HEK293 (cell line): ENCODE measurements at regions not wholly inside any gene's neighbourhood (a gene's known extent, or its start where the extent isn't known, plus 50 kb on each side); places are given as distances from the start of the nearest gene placed in this dataset.

Experiments used
- CTCF ChIA-PET: fragments of 350-600 bp; formaldehyde crosslinking; extraction: SDS; loops from one replicate; lab custom pipeline; 2021; ENCODE audit warnings: antibody characterized with exemption; lab: Yijun Ruan, JAX
- POLR2A ChIA-PET: fragments of 300-600 bp; formaldehyde crosslinking; extraction: SDS; loops from one replicate; lab custom pipeline; 2020; ENCODE audit warnings: antibody characterized with exemption, inconsistent platforms; lab: Yijun Ruan, JAX
- H3K27ac ChIP-seq: fragments of 200-500 bp; sonication (Bioruptor generic); 2 replicates; pipeline ENCODE4 v1.5.1; 2014; ENCODE audit warnings: low read depth, low read length, control low read depth, inconsistent platforms; ENCODE audit errors: extremely low read depth
- H3K36me3 ChIP-seq, 2 experiments: fragments of 200-500 bp in 1 of 2; sonication (Bioruptor generic) in 1 of 2; 1 replicate in 1 of 2; 2 replicates in 1 of 2; pipeline ENCODE4 v1.5.1; 2014 to 2017; ENCODE audit warnings: inconsistent platforms in 2 of 2, low read length in 2 of 2; ENCODE audit not compliant: control insufficient read depth in 2 of 2, insufficient read depth in 1 of 2
- H3K4me1 ChIP-seq: fragments of 200-500 bp; sonication (Bioruptor generic); 2 replicates; pipeline ENCODE4 v1.5.1; 2014; ENCODE audit warnings: mild to moderate bottlenecking, low read length, inconsistent platforms; ENCODE audit not compliant: control insufficient read depth, insufficient read depth
- H3K4me3 ChIP-seq: 2 replicates; pipeline ENCODE4 v1.5.1; 2011; ENCODE audit warnings: low read depth, mild to moderate bottlenecking, control low read depth, low read length, moderate library complexity
- H3K9me3 ChIP-seq: fragments of 200-500 bp; sonication (Bioruptor generic); 2 replicates; pipeline ENCODE4 v1.5.1; 2014; ENCODE audit warnings: low read depth, low read length, inconsistent platforms; ENCODE audit not compliant: control insufficient read depth, insufficient read depth
- ATF2 ChIP-seq: fragments of 450-650 bp; formaldehyde crosslinking; IDR thresholded peaks from 2 replicates; pipeline ENCODE4 v1.5.1; 2016; ENCODE audit warnings: missing biosample characterization, missing genetic modification characterization, low read depth
- EGR2 ChIP-seq: fragments of 450-650 bp; formaldehyde crosslinking; IDR thresholded peaks from 2 replicates; pipeline ENCODE4 v1.5.1; 2016; ENCODE audit warnings: low read depth, missing biosample characterization, missing genetic modification characterization
- KLF8 ChIP-seq: fragments of 450-650 bp; formaldehyde crosslinking; IDR thresholded peaks from 2 replicates; pipeline ENCODE4 v1.5.1; 2016; ENCODE audit warnings: missing biosample characterization, missing genetic modification characterization
- MEIS1 ChIP-seq: sonication (generic); formaldehyde crosslinking; IDR thresholded peaks from 2 replicates; pipeline ENCODE4 v1.8.1; 2022; ENCODE audit warnings: missing genetic modification reagents, mild to moderate bottlenecking, borderline replicate concordance
- PRDM10 ChIP-seq: fragments of 450-650 bp; formaldehyde crosslinking; IDR thresholded peaks from 2 replicates; pipeline ENCODE4 v1.5.1; 2016; ENCODE audit warnings: missing biosample characterization, missing genetic modification characterization
- ZFP69B ChIP-seq: fragments of 450-650 bp; formaldehyde crosslinking; IDR thresholded peaks from 2 replicates; pipeline ENCODE4 v1.5.1; 2016; ENCODE audit warnings: missing biosample characterization, missing genetic modification characterization
- ZNF121 ChIP-seq: fragments of 450-650 bp; formaldehyde crosslinking; IDR thresholded peaks from 2 replicates; pipeline ENCODE4 v1.5.1; 2016; ENCODE audit warnings: missing biosample characterization, missing genetic modification characterization
- ZNF140 ChIP-seq: fragments of 450-650 bp; formaldehyde crosslinking; IDR thresholded peaks from 2 replicates; pipeline ENCODE4 v1.5.1; 2016; ENCODE audit warnings: missing biosample characterization, missing genetic modification characterization
- ZNF155 ChIP-seq: fragments of 450-650 bp; formaldehyde crosslinking; IDR thresholded peaks from 2 replicates; pipeline ENCODE4 v1.5.1; 2016; ENCODE audit warnings: missing biosample characterization, missing genetic modification characterization
- ZNF19 ChIP-seq: fragments of 450-650 bp; formaldehyde crosslinking; IDR thresholded peaks from 2 replicates; pipeline ENCODE4; 2016; ENCODE audit warnings: missing biosample characterization, missing genetic modification characterization, low read depth
- ZNF391 ChIP-seq: fragments of 450-650 bp; formaldehyde crosslinking; IDR thresholded peaks from 2 replicates; pipeline ENCODE4 v1.5.1; 2016; ENCODE audit warnings: low read depth, missing biosample characterization, missing genetic modification characterization, borderline replicate concordance
- ZNF623 ChIP-seq: fragments of 450-650 bp; formaldehyde crosslinking; IDR thresholded peaks from 2 replicates; pipeline ENCODE4 v1.5.1; 2016; ENCODE audit warnings: missing biosample characterization, missing genetic modification characterization
- ZNF692 ChIP-seq: fragments of 450-650 bp; formaldehyde crosslinking; IDR thresholded peaks from 2 replicates; pipeline ENCODE4 v1.5.1; 2016; ENCODE audit warnings: missing biosample characterization, missing genetic modification characterization
- ZNF792 ChIP-seq: fragments of 450-650 bp; formaldehyde crosslinking; IDR thresholded peaks from 2 replicates; pipeline ENCODE4 v1.5.1; 2016; ENCODE audit warnings: missing biosample characterization, missing genetic modification characterization
- TF ChIP-seq, protein P1 (sequence below): fragments of 450-650 bp; formaldehyde crosslinking; IDR thresholded peaks from 2 replicates; pipeline ENCODE4 v1.5.1; 2017; ENCODE audit warnings: missing biosample characterization, missing genetic modification characterization
- TF ChIP-seq, protein P2 (sequence below): fragments of 450-650 bp; formaldehyde crosslinking; IDR thresholded peaks from 2 replicates; pipeline ENCODE4 v1.5.1; 2016; ENCODE audit warnings: missing biosample characterization, missing genetic modification characterization
- TF ChIP-seq, protein P3 (sequence below): IDR thresholded peaks from 2 replicates; pipeline ENCODE4 v1.6.1; 2011; ENCODE audit warnings: mild to moderate bottlenecking, low read depth, low read length, borderline replicate concordance

DNA sequence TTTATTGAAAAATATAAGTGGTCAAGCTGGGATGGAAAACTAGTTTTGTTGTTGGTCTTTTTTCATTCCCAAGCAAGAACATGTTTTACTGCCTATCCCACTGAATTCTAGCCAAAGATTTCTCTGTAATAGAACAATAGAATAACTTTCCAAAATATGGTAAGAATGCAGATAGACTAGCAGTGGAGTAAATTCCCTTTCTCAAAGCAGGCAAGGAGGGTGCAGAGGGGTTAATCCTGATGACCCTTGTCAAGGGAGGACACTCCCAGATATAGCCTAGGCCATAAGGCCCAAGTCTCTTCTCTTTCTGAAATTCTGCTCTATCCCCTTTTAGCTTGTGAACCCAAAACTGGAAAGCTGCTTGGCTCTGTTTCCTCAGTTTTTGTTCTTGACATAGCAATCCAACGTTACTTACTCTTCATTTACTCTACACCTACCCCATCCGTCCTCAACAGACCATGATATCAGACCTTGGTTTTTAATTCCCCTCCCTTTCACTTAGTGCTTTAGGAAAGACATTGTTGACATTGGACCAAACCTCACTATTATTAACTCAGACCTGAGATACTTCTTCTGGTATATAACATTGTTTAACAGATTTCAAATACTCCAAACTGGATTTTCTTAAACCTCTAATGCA is 453.6 kb upstream of the THBS1 start:
- ChIA-PET CTCF (interaction anchor here (0.6 to 1.7 kb wide), 3 partner anchors 45 to 876 kb away, joined by 3 to 4 read pairs (median 3); no protein-coding TSS in a partner anchor), POLR2A (no interaction called here)
- H3K4me1 ChIP-seq, result 0 out of 2 replicates have a peak, but pooled peaks cover 3% of the 10 kb centered on the region
- peak overlapping the region; percentile 22; the same call in 1 of the 2 replicates for H3K27ac ChIP-seq
- H3K4me3 ChIP-seq, result no peak overlapping the region
- H3K36me3 ChIP-seq, result no peaks in the 10 kb centered on the region
- TF ChIP-seq ZFP69B (tag by site-specific recombination) (no peak), KLF8 (tag by site-specific recombination) (no peak), ZNF391 (tag by site-specific recombination) (no peak), ZNF140 (tag by site-specific recombination) (no peak), PRDM10 (no peak), MEIS1 (no peak), ZNF121 (tag by site-specific recombination) (no peak), ZNF623 (no peak), ZNF692 (tag by site-specific recombination) (no peak), ZNF792 (tag by site-specific recombination) (no peak), EGR2 (no peak), ZNF19 (tag by site-specific recombination) (no peak), ZNF155 (tag by site-specific recombination) (no peak), ATF2 (tag by site-specific recombination) (no peak)
- TF ChIP-seq, protein P1, sequence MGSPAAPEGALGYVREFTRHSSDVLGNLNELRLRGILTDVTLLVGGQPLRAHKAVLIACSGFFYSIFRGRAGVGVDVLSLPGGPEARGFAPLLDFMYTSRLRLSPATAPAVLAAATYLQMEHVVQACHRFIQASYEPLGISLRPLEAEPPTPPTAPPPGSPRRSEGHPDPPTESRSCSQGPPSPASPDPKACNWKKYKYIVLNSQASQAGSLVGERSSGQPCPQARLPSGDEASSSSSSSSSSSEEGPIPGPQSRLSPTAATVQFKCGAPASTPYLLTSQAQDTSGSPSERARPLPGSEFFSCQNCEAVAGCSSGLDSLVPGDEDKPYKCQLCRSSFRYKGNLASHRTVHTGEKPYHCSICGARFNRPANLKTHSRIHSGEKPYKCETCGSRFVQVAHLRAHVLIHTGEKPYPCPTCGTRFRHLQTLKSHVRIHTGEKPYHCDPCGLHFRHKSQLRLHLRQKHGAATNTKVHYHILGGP, result no peak
- TF ChIP-seq, protein P2, sequence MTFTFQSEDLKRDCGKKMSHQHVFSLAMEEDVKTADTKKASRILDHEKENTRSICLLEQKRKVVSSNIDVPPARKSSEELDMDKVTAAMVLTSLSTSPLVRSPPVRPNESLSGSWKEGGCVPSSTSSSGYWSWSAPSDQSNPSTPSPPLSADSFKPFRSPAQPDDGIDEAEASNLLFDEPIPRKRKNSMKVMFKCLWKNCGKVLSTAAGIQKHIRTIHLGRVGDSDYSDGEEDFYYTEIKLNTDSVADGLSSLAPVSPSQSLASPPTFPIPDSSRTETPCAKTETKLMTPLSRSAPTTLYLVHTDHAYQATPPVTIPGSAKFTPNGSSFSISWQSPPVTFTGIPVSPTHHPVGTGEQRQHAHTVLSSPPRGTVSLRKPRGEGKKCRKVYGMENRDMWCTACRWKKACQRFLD (tag by site-specific recombination), result no peak
- TF ChIP-seq, protein P3, sequence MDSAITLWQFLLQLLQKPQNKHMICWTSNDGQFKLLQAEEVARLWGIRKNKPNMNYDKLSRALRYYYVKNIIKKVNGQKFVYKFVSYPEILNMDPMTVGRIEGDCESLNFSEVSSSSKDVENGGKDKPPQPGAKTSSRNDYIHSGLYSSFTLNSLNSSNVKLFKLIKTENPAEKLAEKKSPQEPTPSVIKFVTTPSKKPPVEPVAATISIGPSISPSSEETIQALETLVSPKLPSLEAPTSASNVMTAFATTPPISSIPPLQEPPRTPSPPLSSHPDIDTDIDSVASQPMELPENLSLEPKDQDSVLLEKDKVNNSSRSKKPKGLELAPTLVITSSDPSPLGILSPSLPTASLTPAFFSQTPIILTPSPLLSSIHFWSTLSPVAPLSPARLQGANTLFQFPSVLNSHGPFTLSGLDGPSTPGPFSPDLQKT, result no peak
- no peaks in the 10 kb centered on the region for H3K9me3 ChIP-seq
